BLaER1 (cell line): ENCODE measurements at regions not wholly inside any gene's neighbourhood (a gene's known extent, or its start where the extent isn't known, plus 50 kb on each side); places are given as distances from the start of the nearest gene placed in this dataset.
"Not testable (repeated sequence)": the region's sequence is repeated elsewhere in the genome, so short reads cannot be mapped to it uniquely, and the experiment has no call there.

Source experiments
- H3K27ac ChIP-seq: shearing (Covaris generic); formaldehyde crosslinking; 2 replicates; pipeline ENCODE4 v1.8.1; 2022
- H3K27me3 ChIP-seq: shearing (Covaris generic); formaldehyde crosslinking; 2 replicates; pipeline ENCODE4 v1.8.1; 2022
- H3K36me3 ChIP-seq: shearing (Covaris generic); formaldehyde crosslinking; 2 replicates; pipeline ENCODE4 v1.8.1; 2022
- H3K4me1 ChIP-seq: shearing (Covaris generic); formaldehyde crosslinking; 2 replicates; pipeline ENCODE4 v1.8.1; 2022
- H3K4me2 ChIP-seq: shearing (Covaris generic); formaldehyde crosslinking; 2 replicates; pipeline ENCODE4 v1.8.1; 2022
- H3K4me3 ChIP-seq: shearing (Covaris generic); formaldehyde crosslinking; 2 replicates; pipeline ENCODE4 v1.8.1; 2022
- H3K9ac ChIP-seq: shearing (Covaris generic); formaldehyde crosslinking; 2 replicates; pipeline ENCODE4 v1.8.1; 2022
- H3K9me3 ChIP-seq: shearing (Covaris generic); formaldehyde crosslinking; 2 replicates; pipeline ENCODE4 v1.8.1; 2022
- H4K20me1 ChIP-seq: shearing (Covaris generic); formaldehyde crosslinking; 2 replicates; pipeline ENCODE4 v1.8.1; 2022
- Cebpa-rat ChIP-seq: shearing (Covaris generic); IDR thresholded peaks from 2 replicates; pipeline ENCODE4 v1.8.1; 2022

- Histone ChIP-seq H3K9ac (peak overlapping the region; percentile 71), H3K27me3 (no peaks in the 10 kb centered on the region), H4K20me1 (no peaks in the 10 kb centered on the region), H3K4me3 (peak overlapping the region; percentile 23; the same call in 1 of the 2 replicates), H3K4me1 (peaks cover 57% of the 10 kb centered on the region), H3K36me3 (no peaks in the 10 kb centered on the region), H3K9me3 (no peaks in the 10 kb centered on the region), H3K27ac (peak overlapping the region; percentile 85), H3K4me2 (peak overlapping the region; percentile 81)
- 0 out of 2 replicates have a peak, but pooled peaks have one; percentile 45 for TF ChIP-seq Cebpa-rat
These were observed 115.7 kb downstream of the MYCN start for GRCh38 chr2:16055848-16056580.

DNA sequence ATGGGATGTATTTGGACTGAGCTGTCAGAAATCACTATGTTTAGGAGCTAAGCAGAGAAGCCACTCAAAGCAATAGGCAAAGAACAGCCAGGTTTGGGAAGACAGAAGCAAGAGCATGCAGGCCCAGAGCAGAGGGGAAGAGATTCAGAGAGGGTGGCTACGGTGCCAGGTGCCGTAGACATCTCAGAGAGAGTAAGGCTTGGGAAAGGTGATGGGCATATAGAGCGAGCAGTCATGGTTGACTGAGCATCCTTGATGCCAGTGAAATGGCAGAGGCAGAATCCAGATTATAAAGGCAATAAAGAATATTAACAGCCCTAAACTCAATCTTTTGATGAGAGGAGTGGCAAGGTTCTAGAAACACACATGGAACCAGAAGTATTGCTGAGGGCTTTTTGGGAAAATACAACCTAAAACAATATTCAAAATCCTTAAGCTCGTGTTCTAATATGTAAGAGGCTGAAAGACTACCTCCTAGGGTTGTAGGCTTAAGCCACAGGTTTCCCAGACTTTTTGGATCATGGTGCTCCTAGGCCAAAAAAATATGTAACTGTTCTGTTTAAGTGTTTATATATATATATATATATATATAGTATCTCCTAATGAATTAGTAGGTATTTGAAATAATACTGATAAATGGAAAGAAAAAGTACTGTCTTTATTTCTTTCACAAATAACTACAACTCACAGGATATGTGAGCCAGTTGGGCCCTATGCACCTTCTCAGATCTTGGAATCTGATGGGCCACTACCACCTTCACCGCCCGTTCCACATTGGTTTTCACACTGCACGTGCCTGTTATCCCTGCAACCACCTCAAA lies 113.3 kb downstream of the MYCN start:
- TF ChIP-seq Cebpa-rat, result no peak
- no peaks in the 10 kb centered on the region for H3K36me3 ChIP-seq
- no peak overlapping the region for H3K9ac ChIP-seq
- H3K4me1 ChIP-seq, result peaks cover 51% of the 10 kb centered on the region
- H3K4me3 ChIP-seq, result no peak overlapping the region
- no peak overlapping the region for H3K4me2 ChIP-seq
- no peaks in the 10 kb centered on the region for H3K27me3 ChIP-seq
- H3K27ac ChIP-seq, result peak overlapping the region; percentile 85; the same call in 1 of the 2 replicates
- H3K9me3 ChIP-seq, result no peaks in the 10 kb centered on the region
- no peaks in the 10 kb centered on the region for H4K20me1 ChIP-seq

- H3K27me3 ChIP-seq, H3K9me3 ChIP-seq, H4K20me1 ChIP-seq, H3K4me2 ChIP-seq, H3K4me3 ChIP-seq, H3K9ac ChIP-seq, H3K36me3 ChIP-seq, H3K27ac ChIP-seq: not testable (repeated sequence)
- H3K4me1 ChIP-seq, result peaks cover 42% of the 10 kb centered on the region
These were observed 112.3 kb downstream of the MYCN start for GRCh38 chr2:16052571-16053052.

DNA sequence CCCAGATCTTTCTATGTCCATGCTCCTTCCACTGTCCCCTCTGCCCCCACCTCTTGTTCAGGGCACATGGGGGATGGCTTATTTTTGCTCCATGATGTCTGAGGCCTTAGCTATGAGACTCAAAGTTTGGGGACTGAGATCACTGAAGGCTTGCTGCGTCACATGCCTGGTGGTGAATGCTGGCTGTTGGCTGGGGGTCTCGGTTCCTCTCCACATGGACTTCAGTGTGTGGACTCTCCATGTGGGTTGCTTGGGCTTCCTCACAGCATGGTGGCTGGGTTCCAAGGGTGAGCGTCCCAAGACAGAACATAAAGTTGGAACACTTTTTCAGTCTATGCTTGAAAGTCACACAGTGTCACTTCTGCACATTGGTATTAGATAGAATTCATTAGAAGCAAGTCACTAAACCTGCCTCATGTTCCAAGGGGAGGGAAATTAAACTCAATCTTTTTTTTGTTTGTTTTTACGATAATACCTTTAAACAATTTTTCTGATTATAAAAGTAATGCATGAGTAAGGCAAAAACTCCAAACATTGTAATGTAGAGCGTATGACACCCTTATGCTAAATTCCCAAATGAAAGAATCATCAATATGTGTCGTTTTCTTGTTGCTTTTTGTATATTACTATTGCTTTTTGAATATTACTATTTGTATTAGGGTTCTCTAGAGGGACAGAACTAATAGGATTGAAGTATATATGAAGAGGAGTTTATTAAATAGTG lies 111.7 kb downstream of the MYCN start:
- no peaks in the 10 kb centered on the region for H3K9me3 ChIP-seq
- no peak for TF ChIP-seq Cebpa-rat
- H3K36me3 ChIP-seq, result no peaks in the 10 kb centered on the region
- H3K27ac ChIP-seq, result no peak overlapping the region
- H3K4me3 ChIP-seq, result no peak overlapping the region
- H3K27me3 ChIP-seq, result no peaks in the 10 kb centered on the region
- peaks cover 36% of the 10 kb centered on the region for H3K4me1 ChIP-seq
- H4K20me1 ChIP-seq, result no peaks in the 10 kb centered on the region
- H3K9ac ChIP-seq, result no peak overlapping the region
- no peak overlapping the region for H3K4me2 ChIP-seq

DNA sequence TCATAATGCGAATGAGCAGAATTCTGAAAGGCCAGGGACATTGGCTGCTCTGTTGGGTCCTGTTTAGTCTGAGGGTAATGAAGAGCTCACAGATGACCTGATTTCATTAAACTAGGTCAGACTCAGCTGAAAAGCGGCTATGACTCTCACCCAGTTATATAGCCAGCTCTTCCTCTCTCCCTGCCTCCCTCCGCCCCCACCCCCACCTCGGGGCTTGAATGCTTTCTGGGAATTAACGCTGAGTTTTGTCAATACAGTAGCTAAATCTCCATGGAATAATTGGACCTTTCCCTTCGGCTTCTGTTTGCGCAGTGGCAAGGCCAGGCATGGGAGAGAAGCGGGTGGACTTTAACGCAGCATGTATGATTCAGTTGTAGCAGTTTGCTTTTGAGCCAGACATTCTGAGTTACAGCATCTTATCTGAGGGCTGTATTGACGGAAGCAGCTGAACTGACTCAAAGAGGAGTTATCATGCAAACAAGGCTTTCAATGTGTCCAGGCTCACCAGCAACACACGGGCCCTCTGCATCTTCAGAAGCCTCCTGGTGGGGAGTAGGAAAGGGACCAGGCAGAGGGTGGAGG lies 110.6 kb downstream of the MYCN start:
- peaks cover 27% of the 10 kb centered on the region for H3K4me1 ChIP-seq
- no peak overlapping the region for H3K27ac ChIP-seq
- H3K9ac ChIP-seq, result no peak overlapping the region
- no peak overlapping the region for H3K4me3 ChIP-seq
- no peaks in the 10 kb centered on the region for H3K27me3 ChIP-seq
- H3K9me3 ChIP-seq, result peaks cover 4% of the 10 kb centered on the region; the same call in 1 of the 2 replicates
- no peak overlapping the region for H3K4me2 ChIP-seq
- TF ChIP-seq Cebpa-rat, result no peak
- no peaks in the 10 kb centered on the region for H4K20me1 ChIP-seq
- H3K36me3 ChIP-seq, result no peaks in the 10 kb centered on the region

- Histone ChIP-seq H3K27ac (no peak overlapping the region), H3K9ac (no peak overlapping the region), H3K36me3 (no peaks in the 10 kb centered on the region), H3K4me1 (peaks cover 21% of the 10 kb centered on the region), H3K4me2 (no peak overlapping the region), H3K9me3 (peaks cover 4% of the 10 kb centered on the region; the same call in 1 of the 2 replicates), H4K20me1 (no peaks in the 10 kb centered on the region), H3K27me3 (no peaks in the 10 kb centered on the region), H3K4me3 (no peak overlapping the region)
- TF ChIP-seq Cebpa-rat, result no peak
These were observed 110.0 kb downstream of the MYCN start for GRCh38 chr2:16050261-16050907.

DNA sequence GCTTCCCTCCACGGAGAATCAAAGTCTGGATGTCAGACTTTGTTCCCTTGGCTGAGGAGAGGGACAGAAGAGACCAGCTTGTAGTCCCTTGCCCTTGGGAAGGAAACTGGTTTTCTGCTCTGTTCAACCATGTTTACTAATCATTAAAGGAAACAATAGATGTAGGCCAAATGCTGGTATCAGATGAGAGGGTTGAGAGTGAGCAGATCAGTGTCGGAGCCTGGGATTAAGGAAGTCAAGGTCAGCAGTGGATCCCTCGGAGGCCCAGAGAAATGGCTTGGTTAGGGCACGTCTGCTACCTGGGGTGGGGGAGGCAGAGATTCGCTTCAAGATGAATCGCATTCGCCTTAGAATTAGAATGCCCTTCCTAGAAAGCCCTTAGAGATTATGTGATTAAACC lies 109.1 kb downstream of the MYCN start:
- no peaks in the 10 kb centered on the region for H3K36me3 ChIP-seq
- H3K4me1 ChIP-seq, result peaks cover 11% of the 10 kb centered on the region
- H3K9ac ChIP-seq, result no peak overlapping the region
- H3K9me3 ChIP-seq, result peaks cover 4% of the 10 kb centered on the region; the same call in 1 of the 2 replicates
- no peaks in the 10 kb centered on the region for H3K27me3 ChIP-seq
- no peak overlapping the region for H3K27ac ChIP-seq
- no peak for TF ChIP-seq Cebpa-rat
- no peaks in the 10 kb centered on the region for H4K20me1 ChIP-seq
- H3K4me2 ChIP-seq, result no peak overlapping the region
- no peak overlapping the region for H3K4me3 ChIP-seq

- no peak overlapping the region for H3K4me2 ChIP-seq
- H3K27ac ChIP-seq, result no peak overlapping the region
- H3K36me3 ChIP-seq, result no peaks in the 10 kb centered on the region
- H3K9me3 ChIP-seq, result peaks cover 4% of the 10 kb centered on the region; the same call in 1 of the 2 replicates
- no peak overlapping the region for H3K4me3 ChIP-seq
- H3K4me1 ChIP-seq, result peaks cover 4% of the 10 kb centered on the region
- no peak overlapping the region for H3K9ac ChIP-seq
- no peaks in the 10 kb centered on the region for H4K20me1 ChIP-seq
- TF ChIP-seq Cebpa-rat, result no peak
- no peaks in the 10 kb centered on the region for H3K27me3 ChIP-seq
These were observed 108.1 kb downstream of the MYCN start for GRCh38 chr2:16048466-16048865.

DNA sequence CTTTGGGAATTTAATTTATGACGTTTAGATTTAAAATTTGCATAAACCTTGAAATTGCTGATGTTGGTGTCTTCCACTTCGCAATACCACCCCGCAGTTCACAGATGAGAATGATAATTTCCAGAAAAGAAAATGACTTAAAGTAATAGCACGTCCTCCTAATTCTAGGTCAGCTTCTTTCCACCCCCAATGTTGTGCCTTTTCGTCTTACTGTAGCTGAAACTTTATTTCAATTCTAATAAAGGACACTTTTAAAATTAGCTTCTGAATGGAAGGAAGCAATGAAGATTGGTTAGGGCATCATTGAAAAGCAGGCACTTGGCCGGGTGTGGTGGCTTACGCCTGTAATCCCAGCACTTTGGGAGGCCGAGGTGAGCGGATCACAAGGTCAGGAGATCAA lies 107.4 kb downstream of the MYCN start:
- peaks cover 4% of the 10 kb centered on the region; the same call in 1 of the 2 replicates for H3K9me3 ChIP-seq
- TF ChIP-seq Cebpa-rat, result no peak
- H3K4me2 ChIP-seq, result no peak overlapping the region
- no peak overlapping the region for H3K27ac ChIP-seq
- no peak overlapping the region for H3K9ac ChIP-seq
- no peaks in the 10 kb centered on the region for H3K27me3 ChIP-seq
- H3K36me3 ChIP-seq, result no peaks in the 10 kb centered on the region
- no peaks in the 10 kb centered on the region for H4K20me1 ChIP-seq
- H3K4me3 ChIP-seq, result no peak overlapping the region
- H3K4me1 ChIP-seq, result no peaks in the 10 kb centered on the region
